H1 (cell line): ENCODE measurements at regions not wholly inside any gene's neighbourhood (a gene's known extent, or its start where the extent isn't known, plus 50 kb on each side); places are given as distances from the start of the nearest gene placed in this dataset.

Experiments
- CTCF ChIA-PET: fragments of 300-600 bp; sonication (Branson Sonifier 250); formaldehyde crosslinking; loops from one replicate; lab custom pipeline; 2021; ENCODE audit not compliant: partially characterized antibody; lab: Charles Lee
- POLR2A ChIA-PET: fragments of 300-600 bp; sonication (Branson Sonifier 250); formaldehyde crosslinking; loops from one replicate; lab custom pipeline; 2021; ENCODE audit warnings: inconsistent platforms; ENCODE audit not compliant: partially characterized antibody; lab: Charles Lee
- DNase-seq, 2 experiments: peaks; one replicate each; pipeline versions ENCODE4 v3.0.0 to v3.0.0-alpha.2; 2010 to 2022; ENCODE audit warnings: low spot score in 2 of 2, low read depth in 1 of 2, mixed read lengths in 1 of 2
- FAIRE-seq: peaks from 2 replicates; lab custom pipeline; 2011; peaks lifted over from hg19 to GRCh38; lab: Jason Lieb, UNC
- H2AFZ ChIP-seq: 2 replicates; pipeline ENCODE4 v1.8.1; 2012; ENCODE audit warnings: low read length, inconsistent platforms
- H2AK5ac ChIP-seq: 2 replicates; pipeline ENCODE4 v1.6.1; 2013; ENCODE audit warnings: low read depth, low read length
- H2BK120ac ChIP-seq: replicated peaks from 2 replicates; pipeline ENCODE3; 2013; ENCODE audit warnings: low read depth, low read length, inconsistent platforms
- H2BK12ac ChIP-seq: 2 replicates; pipeline ENCODE4 v1.6.1; 2013; ENCODE audit warnings: low read depth, low read length
- H2BK15ac ChIP-seq: 2 replicates; pipeline ENCODE4 v1.6.1; 2013; ENCODE audit warnings: low read length
- H2BK20ac ChIP-seq: 2 replicates; pipeline ENCODE4 v1.6.1; 2013; ENCODE audit warnings: low read length
- H2BK5ac ChIP-seq: 2 replicates; pipeline ENCODE4 v1.6.1; 2013; ENCODE audit warnings: low read depth, low read length
- H3K14ac ChIP-seq: 2 replicates; pipeline ENCODE4 v1.6.1; 2013; ENCODE audit warnings: inconsistent platforms; ENCODE audit not compliant: insufficient read length
- H3K18ac ChIP-seq: 2 replicates; pipeline ENCODE4 v1.6.1; 2013; ENCODE audit warnings: low read length; ENCODE audit errors: extremely low read depth
- H3K23ac ChIP-seq: 2 replicates; pipeline ENCODE4 v1.6.1; 2013; ENCODE audit warnings: inconsistent platforms; ENCODE audit not compliant: insufficient read length
- H3K23me2 ChIP-seq: 2 replicates; pipeline ENCODE4 v1.6.1; 2013; ENCODE audit warnings: low read depth, low read length
- H3K27ac ChIP-seq: 2 replicates; pipeline ENCODE4 v1.6.1; 2011; ENCODE audit warnings: low read depth, low read length, inconsistent platforms
- H3K27me3 ChIP-seq, 4 experiments: replicated peaks in 1 of 4; 1 replicate in 1 of 4; 2 replicates in 3 of 4; pipeline versions ENCODE4 v1.6.1 to v1.8.1; 2011 to 2013; ENCODE audit warnings: low read length in 3 of 4, mild to moderate bottlenecking in 3 of 4, inconsistent platforms in 2 of 4, mixed read lengths in 2 of 4, moderate library complexity in 1 of 4; ENCODE audit not compliant: control insufficient read depth in 3 of 4, insufficient read depth in 3 of 4; ENCODE audit errors: extremely low read depth in 1 of 4
- H3K36me3 ChIP-seq, 4 experiments: 2 replicates each; pipeline versions ENCODE4 v1.6.1 to v1.8.1; 2011 to 2013; ENCODE audit warnings: mild to moderate bottlenecking in 4 of 4, low read length in 3 of 4, moderate library complexity in 2 of 4, control low read depth in 1 of 4, inconsistent platforms in 1 of 4; ENCODE audit not compliant: insufficient read depth in 4 of 4, control insufficient read depth in 2 of 4
- H3K4ac ChIP-seq: replicated peaks from 2 replicates; pipeline ENCODE3; 2013; ENCODE audit warnings: low read length, low read depth, mixed read lengths, inconsistent platforms; ENCODE audit not compliant: insufficient read length
- H3K4me1 ChIP-seq, 4 experiments: replicated peaks in 1 of 4; 1 replicate in 1 of 4; 2 replicates in 3 of 4; pipeline versions ENCODE4 v1.6.1 to v1.8.1; 2011 to 2013; ENCODE audit warnings: low read length in 3 of 4, inconsistent platforms in 2 of 4, mixed read lengths in 1 of 4; ENCODE audit not compliant: insufficient read depth in 4 of 4, control insufficient read depth in 3 of 4
- H3K4me2 ChIP-seq, 2 experiments: 2 replicates each; pipeline versions ENCODE4 v1.6.1 to v1.8.1; 2011 to 2013; ENCODE audit warnings: low read depth in 2 of 2, low read length in 2 of 2, control low read depth in 1 of 2, inconsistent platforms in 1 of 2, mild to moderate bottlenecking in 1 of 2; ENCODE audit not compliant: insufficient read depth in 1 of 2
- H3K4me3 ChIP-seq, 4 experiments: fragments of 200-600, 300-600 bp in 1 of 4; sonication (generic), shearing (Covaris generic), sonication (Bioruptor Twin) in 1 of 4; 2 replicates each; pipeline versions ENCODE4 v1.5.1 to v1.8.1; 2011 to 2016; ENCODE audit warnings: low read length in 4 of 4, low read depth in 3 of 4, control low read depth in 2 of 4, inconsistent platforms in 2 of 4, mild to moderate bottlenecking in 2 of 4, mixed read lengths in 1 of 4, moderate library complexity in 1 of 4; ENCODE audit not compliant: insufficient read depth in 2 of 4; ENCODE audit errors: extremely low read depth in 1 of 4
- H3K56ac ChIP-seq: replicated peaks from 2 replicates; pipeline ENCODE3; 2013; ENCODE audit warnings: low read depth, mild to moderate bottlenecking, mixed read lengths, low read length, inconsistent platforms; ENCODE audit not compliant: insufficient read length
- H3K79me1 ChIP-seq: 2 replicates; pipeline ENCODE4 v1.6.1; 2013; ENCODE audit warnings: low read depth, low read length, control low read depth
- H3K79me2 ChIP-seq, 2 experiments: 2 replicates each; pipeline versions ENCODE4 v1.6.1 to v1.8.1; 2012 to 2013; ENCODE audit warnings: low read length in 2 of 2, mild to moderate bottlenecking in 2 of 2, inconsistent platforms in 1 of 2; ENCODE audit not compliant: insufficient read depth in 2 of 2, control insufficient read depth in 1 of 2
- H3K9ac ChIP-seq, 4 experiments: replicated peaks in 1 of 4; 1 replicate in 1 of 4; 2 replicates in 3 of 4; pipeline versions ENCODE4 v1.6.1 to v1.8.1; 2011 to 2013; ENCODE audit warnings: low read depth in 3 of 4, low read length in 3 of 4, control low read depth in 2 of 4, mild to moderate bottlenecking in 2 of 4, moderate library complexity in 2 of 4, inconsistent platforms in 1 of 4; ENCODE audit errors: extremely low read depth in 1 of 4
- H3K9me3 ChIP-seq, 2 experiments: 2 replicates each; pipeline versions ENCODE4 v1.6.1 to v1.8.1; 2012 to 2013; ENCODE audit warnings: mild to moderate bottlenecking in 2 of 2, moderate library complexity in 2 of 2, control low read depth in 1 of 2, inconsistent platforms in 1 of 2, low read depth in 1 of 2, low read length in 1 of 2, mixed read lengths in 1 of 2; ENCODE audit not compliant: insufficient read depth in 2 of 2
- H4K20me1 ChIP-seq, 2 experiments: replicated peaks in 1 of 2; 2 replicates each; pipeline versions ENCODE3 to v1.8.1; 2011 to 2013; ENCODE audit warnings: inconsistent platforms in 2 of 2, low read length in 2 of 2, mild to moderate bottlenecking in 1 of 2; ENCODE audit not compliant: insufficient read depth in 2 of 2, control insufficient read depth in 1 of 2
- H4K5ac ChIP-seq: 2 replicates; pipeline ENCODE4 v1.6.1; 2013; ENCODE audit warnings: low read length, low read depth, mixed read lengths, inconsistent platforms; ENCODE audit not compliant: insufficient read length
- H4K8ac ChIP-seq: 2 replicates; pipeline ENCODE4 v1.8.0; 2013; ENCODE audit warnings: mild to moderate bottlenecking, moderate library complexity, low read length, inconsistent platforms; ENCODE audit not compliant: insufficient read depth; ENCODE audit errors: extremely low read depth
- H4K91ac ChIP-seq: replicated peaks from 2 replicates; pipeline ENCODE3; 2013; ENCODE audit warnings: low read length, mixed read lengths, inconsistent platforms; ENCODE audit not compliant: insufficient read length
- BCL11A ChIP-seq, 2 experiments: IDR thresholded peaks; one replicate each; pipeline ENCODE4 v1.6.1; 2011; ENCODE audit warnings: low read depth in 2 of 2, low read length in 2 of 2, mild to moderate bottlenecking in 2 of 2
- BRCA1 ChIP-seq: IDR thresholded peaks from 2 replicates; pipeline ENCODE4 v1.6.1; 2012; ENCODE audit warnings: low read depth, low read length, improper control_type of control experiment
- FOSL1 ChIP-seq: IDR thresholded peaks from 2 replicates; pipeline ENCODE4 v1.6.1; 2011; ENCODE audit warnings: mild to moderate bottlenecking, low read depth, low read length, moderate library complexity; ENCODE audit not compliant: insufficient read depth
- MAFK ChIP-seq: IDR thresholded peaks from 2 replicates; pipeline ENCODE4 v1.6.1; 2012; ENCODE audit warnings: low read depth, mild to moderate bottlenecking, improper control_type of control experiment, low read length
- RBBP5 ChIP-seq: IDR thresholded peaks from 2 replicates; pipeline ENCODE4 v1.7.1; 2012; ENCODE audit warnings: low read depth, mild to moderate bottlenecking, inconsistent platforms, low read length, moderate library complexity, borderline replicate concordance
- TBP ChIP-seq: IDR thresholded peaks from 2 replicates; pipeline ENCODE4 v1.6.1; 2011; ENCODE audit warnings: low read depth, low read length, improper control_type of control experiment
- WGBS, 2 experiments: shearing (Covaris generic) in 1 of 2; methylation state at CpG; one replicate each; pipeline versions ENCODE4 v1.1.6 to v1.1.7; 2013 to 2015; ENCODE audit warnings: low lambda C conversion rate in 2 of 2, mixed read lengths in 2 of 2, inconsistent platforms in 1 of 2, low coverage in 1 of 2, missing lambda C conversion rate in 1 of 2; ENCODE audit not compliant: insufficient replicate concordance in 2 of 2, insufficient coverage in 1 of 2, insufficient read length in 1 of 2; ENCODE audit errors: extremely low coverage in 1 of 2, missing lambda C conversion rate in 1 of 2; 5-methylcytosine and 5-hydroxymethylcytosine counted together
- TF ChIP-seq, protein P1 (sequence below): IDR thresholded peaks from 2 replicates; pipeline ENCODE4 v1.6.1; 2012; ENCODE audit warnings: inconsistent platforms

- Histone ChIP-seq H3K4me3 (no peak overlapping the region), H3K27ac (no peak overlapping the region), H2BK20ac (no peak overlapping the region), H3K14ac (no peak overlapping the region), H2AFZ (no peak overlapping the region), H3K4ac (no peak overlapping the region), H3K4me2 (no peak overlapping the region), H4K91ac (no peak overlapping the region), H4K5ac (no peak overlapping the region), H2BK12ac (no peak overlapping the region), H3K79me2 (no peaks in the 10 kb centered on the region), H3K27me3 (no peaks in the 10 kb centered on the region), H3K9me3 (peaks cover 6% of the 10 kb centered on the region in 2 experiments; a peak in 2 of 4 replicates), H3K56ac (no peak overlapping the region), H3K79me1 (no peaks in the 10 kb centered on the region), H3K18ac (no peak overlapping the region), H4K8ac (no peak overlapping the region), H3K23ac (no peak overlapping the region), H2AK5ac (no peak overlapping the region), H2BK120ac (no peak overlapping the region), H4K20me1 (no peaks in the 10 kb centered on the region), H3K9ac (no peak overlapping the region), H3K36me3 (no peaks in the 10 kb centered on the region), H2BK15ac (no peak overlapping the region), H3K4me1 (no peaks in the 10 kb centered on the region), H2BK5ac (no peak overlapping the region), H3K23me2 (no peaks in the 10 kb centered on the region)
- ChIA-PET POLR2A (no interaction called here), CTCF (interaction anchor here (0.7 to 1.3 kb wide), 2 partner anchors 125 to 136 kb away, joined by 3 to 4 read pairs; no protein-coding TSS in a partner anchor)
- no peak for FAIRE-seq
- 83% methylated on average over 9 of the region's 9 CpGs; no CpG with 5 or more reads in 1 of the 2 experiments for whole genome bisulfite sequencing, 2 experiments
- TF ChIP-seq TBP: no peak
- no peak for TF ChIP-seq FOSL1
- TF ChIP-seq, protein P1, sequence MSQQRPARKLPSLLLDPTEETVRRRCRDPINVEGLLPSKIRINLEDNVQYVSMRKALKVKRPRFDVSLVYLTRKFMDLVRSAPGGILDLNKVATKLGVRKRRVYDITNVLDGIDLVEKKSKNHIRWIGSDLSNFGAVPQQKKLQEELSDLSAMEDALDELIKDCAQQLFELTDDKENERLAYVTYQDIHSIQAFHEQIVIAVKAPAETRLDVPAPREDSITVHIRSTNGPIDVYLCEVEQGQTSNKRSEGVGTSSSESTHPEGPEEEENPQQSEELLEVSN: no peak
- no peak for TF ChIP-seq MAFK
- no peak for TF ChIP-seq RBBP5
- TF ChIP-seq BCL11A (IDR thresholded peaks at IDR 0.05; ENCODE audit: low read depth in 2 of 2, low read length in 2 of 2): no peak
- no peak for TF ChIP-seq BRCA1
- no peak for DNase-seq
These were observed 131.1 kb downstream of the AXIN2 start for GRCh38 chr17:65430209-65430833.
